ENCODE measurements at regions not wholly inside any gene's neighbourhood (a gene's known extent, or its start where the extent isn't known, plus 50 kb on each side); places are given as distances from the start of the nearest gene placed in this dataset.

- TF ChIP-seq BHLHE40 (IDR thresholded peaks at IDR 0.05; ENCODE audit: borderline replicate concordance), result no peak
- no peak for TF ChIP-seq SP1 (IDR thresholded peaks at IDR 0.05)
- no peak for TF ChIP-seq LEF1 (IDR thresholded peaks at IDR 0.05; ENCODE audit: borderline replicate concordance)
Measured at GRCh38 chr2:173667014-173667413, 298.2 kb downstream of the SP3 start.
